ENCODE measurements at regions not wholly inside any gene's neighbourhood (a gene's known extent, or its start where the extent isn't known, plus 50 kb on each side); places are given as distances from the start of the nearest gene placed in this dataset.

DNA sequence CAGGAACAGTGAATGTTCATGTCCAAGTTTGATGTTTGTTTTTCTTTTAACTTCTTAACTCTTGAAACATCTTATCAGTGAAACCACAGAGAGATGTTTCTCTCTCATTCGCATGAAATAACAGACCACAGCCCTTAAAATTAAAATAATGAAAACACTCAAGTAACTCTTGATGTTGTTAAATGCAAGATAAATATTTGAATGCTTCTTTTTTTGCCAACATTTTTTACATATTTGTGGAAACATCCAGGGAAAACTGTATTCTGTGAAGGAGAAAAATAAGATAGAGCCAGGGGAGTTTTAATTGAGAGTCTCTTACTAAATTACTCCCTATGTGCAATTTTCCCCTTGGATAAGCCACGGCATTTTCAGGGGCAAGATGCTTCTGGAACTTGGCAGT is 361.8 kb upstream of the MGMT start:
- TF ChIP-seq, protein P1, sequence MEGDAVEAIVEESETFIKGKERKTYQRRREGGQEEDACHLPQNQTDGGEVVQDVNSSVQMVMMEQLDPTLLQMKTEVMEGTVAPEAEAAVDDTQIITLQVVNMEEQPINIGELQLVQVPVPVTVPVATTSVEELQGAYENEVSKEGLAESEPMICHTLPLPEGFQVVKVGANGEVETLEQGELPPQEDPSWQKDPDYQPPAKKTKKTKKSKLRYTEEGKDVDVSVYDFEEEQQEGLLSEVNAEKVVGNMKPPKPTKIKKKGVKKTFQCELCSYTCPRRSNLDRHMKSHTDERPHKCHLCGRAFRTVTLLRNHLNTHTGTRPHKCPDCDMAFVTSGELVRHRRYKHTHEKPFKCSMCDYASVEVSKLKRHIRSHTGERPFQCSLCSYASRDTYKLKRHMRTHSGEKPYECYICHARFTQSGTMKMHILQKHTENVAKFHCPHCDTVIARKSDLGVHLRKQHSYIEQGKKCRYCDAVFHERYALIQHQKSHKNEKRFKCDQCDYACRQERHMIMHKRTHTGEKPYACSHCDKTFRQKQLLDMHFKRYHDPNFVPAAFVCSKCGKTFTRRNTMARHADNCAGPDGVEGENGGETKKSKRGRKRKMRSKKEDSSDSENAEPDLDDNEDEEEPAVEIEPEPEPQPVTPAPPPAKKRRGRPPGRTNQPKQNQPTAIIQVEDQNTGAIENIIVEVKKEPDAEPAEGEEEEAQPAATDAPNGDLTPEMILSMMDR (IDR thresholded peaks at IDR 0.05) = no peak
- TF ChIP-seq POLR2A (IDR thresholded peaks at IDR 0.05) = no peak
- TF ChIP-seq POLR2AphosphoS5 (IDR thresholded peaks at IDR 0.05; ENCODE audit: insufficient read depth in 1 of 2, low read depth in 1 of 2) = no peak
